GM23248 (cell line): ENCODE measurements at regions not wholly inside any gene's neighbourhood (a gene's known extent, or its start where the extent isn't known, plus 50 kb on each side); places are given as distances from the start of the nearest gene placed in this dataset.

Experiments
- DNase-seq: peaks from one replicate; pipeline ENCODE4 v3.0.0-alpha.2; 2015
- H2AFZ ChIP-seq: fragments of 200-600 bp; sonication (generic); 2 replicates; pipeline ENCODE4 v1.6.1; 2016; ENCODE audit warnings: antibody characterized with exemption
- H3F3A ChIP-seq: fragments of 200-600 bp; sonication (generic); 2 replicates; pipeline ENCODE4 v1.6.1; 2016; ENCODE audit warnings: mild to moderate bottlenecking, antibody characterized with exemption, mixed run types; ENCODE audit not compliant: insufficient read depth
- H3K27ac ChIP-seq: fragments of 200-600 bp; sonication (generic); 2 replicates; pipeline ENCODE4 v1.5.1; 2016; ENCODE audit warnings: mild to moderate bottlenecking
- H3K27me3 ChIP-seq: fragments of 200-600 bp; sonication (generic); replicated peaks from 2 replicates; pipeline ENCODE4 v1.6.1; 2016; ENCODE audit warnings: mild to moderate bottlenecking; ENCODE audit not compliant: insufficient read depth
- H3K36me3 ChIP-seq: fragments of 200-600 bp; sonication (generic); 2 replicates; pipeline ENCODE4 v1.6.1; 2016; ENCODE audit warnings: low read depth, mild to moderate bottlenecking
- H3K4me1 ChIP-seq: fragments of 200-600 bp; sonication (generic); 2 replicates; pipeline ENCODE4 v1.6.1; 2016; ENCODE audit warnings: mild to moderate bottlenecking; ENCODE audit not compliant: insufficient read depth
- H3K4me2 ChIP-seq: fragments of 200-600 bp; sonication (generic); one replicate; pipeline ENCODE4 v1.6.1; 2016; ENCODE audit warnings: mild to moderate bottlenecking; ENCODE audit not compliant: unreplicated experiment
- H3K4me3 ChIP-seq: fragments of 200-600 bp; sonication (generic); 2 replicates; pipeline ENCODE4 v1.5.1; 2016; ENCODE audit warnings: mild to moderate bottlenecking
- H3K79me2 ChIP-seq: fragments of 200-600 bp; sonication (generic); 2 replicates; pipeline ENCODE4 v1.6.1; 2016; ENCODE audit warnings: mild to moderate bottlenecking; ENCODE audit not compliant: insufficient read depth
- H3K9ac ChIP-seq: fragments of 200-600 bp; sonication (generic); 2 replicates; pipeline ENCODE4 v1.6.1; 2016; ENCODE audit warnings: mild to moderate bottlenecking
- H3K9me2 ChIP-seq: fragments of 200-600 bp; sonication (generic); 2 replicates; pipeline ENCODE4 v1.6.1; 2016; ENCODE audit warnings: mixed run types, mild to moderate bottlenecking, moderate library complexity; ENCODE audit not compliant: insufficient read depth
- H3K9me3 ChIP-seq: fragments of 200-600 bp; sonication (generic); one replicate; pipeline ENCODE4 v1.6.1; 2017; ENCODE audit warnings: low read depth
- H4K20me1 ChIP-seq: fragments of 200-600 bp; sonication (generic); 2 replicates; pipeline ENCODE4 v1.6.0; 2016; ENCODE audit not compliant: insufficient read depth
- EZH2 ChIP-seq: fragments of 200-600 bp; sonication (generic); IDR thresholded peaks from 2 replicates; pipeline ENCODE4 v1.6.1; 2018; ENCODE audit warnings: antibody characterized with exemption, mild to moderate bottlenecking; ENCODE audit not compliant: insufficient read depth, poor library complexity, severe bottlenecking
- EZH2phosphoT487 ChIP-seq: fragments of 200-600 bp; sonication (generic); IDR thresholded peaks from 2 replicates; pipeline ENCODE4 v1.6.1; 2018; ENCODE audit warnings: antibody characterized with exemption, moderate library complexity, mild to moderate bottlenecking, low read depth; ENCODE audit not compliant: insufficient read depth
- WGBS, 2 experiments: methylation state at CpG; one replicate each; pipeline ENCODE4 v1.1.6; 2015 to 2017; ENCODE audit warnings: low lambda C conversion rate in 2 of 2, low coverage in 1 of 2; ENCODE audit errors: missing lambda C conversion rate in 2 of 2; 5-methylcytosine and 5-hydroxymethylcytosine counted together
- in situ Hi-C: fragments of 300-500 bp; cut with MboI; formaldehyde crosslinking; loops from 2 replicates; pipeline ENCODE4 v1.15.0; 2020

DNA sequence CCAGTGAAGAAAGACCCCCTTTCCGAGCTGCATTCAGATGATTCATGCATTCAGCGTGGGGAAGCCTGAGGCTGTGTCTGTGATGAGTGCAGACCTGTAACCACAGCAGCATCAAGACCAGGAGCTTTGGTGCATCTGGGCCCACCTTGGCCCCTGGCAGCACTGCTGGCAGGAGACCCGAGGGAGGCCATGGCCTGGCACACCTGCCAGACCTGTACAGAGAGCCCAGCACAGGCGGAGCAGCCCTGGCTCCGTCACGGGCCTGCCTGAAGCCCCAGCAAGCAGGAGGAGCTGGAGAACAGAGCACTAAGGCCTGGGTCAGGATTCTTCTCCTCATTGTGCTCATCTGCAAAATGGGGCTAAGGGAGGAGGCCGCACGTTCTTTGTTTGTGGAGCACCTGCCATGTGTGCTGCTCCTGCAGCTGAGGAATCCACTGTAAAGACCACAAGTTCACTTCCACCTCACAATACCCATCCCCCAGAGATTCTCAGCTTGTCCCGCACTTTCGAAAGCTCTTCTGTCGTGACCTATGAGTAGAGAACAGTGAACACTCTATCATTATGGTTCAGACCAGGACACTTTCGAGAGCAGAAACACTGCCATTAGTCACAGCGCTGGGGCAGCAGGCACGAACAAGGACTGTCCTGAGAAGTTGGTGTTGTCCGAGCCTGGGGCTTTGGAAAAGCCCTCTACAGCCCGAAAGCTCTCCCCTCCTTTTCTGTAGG lies 144.4 kb upstream of the CST7 start:
- in situ Hi-C loops = no loop called here

GRCh38 chr20:24805456-24806238 lies 143.4 kb upstream of the CST7 start:
- no peak overlapping the region for H2AFZ ChIP-seq
- no peak overlapping the region for H3K4me3 ChIP-seq
- no peaks in the 10 kb centered on the region for H4K20me1 ChIP-seq
- H3K79me2 ChIP-seq = no peaks in the 10 kb centered on the region
- H3K4me1 ChIP-seq = no peaks in the 10 kb centered on the region
- H3K9me3 ChIP-seq = no peaks in the 10 kb centered on the region
- in situ Hi-C loops = no loop called here
- 0 out of 2 replicates have a peak, but pooled peaks cover 6% of the 10 kb centered on the region for H3K27me3 ChIP-seq
- no peaks in the 10 kb centered on the region for H3K36me3 ChIP-seq
- no peak overlapping the region for H3K4me2 ChIP-seq
- H3F3A ChIP-seq = no peaks in the 10 kb centered on the region
- H3K9ac ChIP-seq = no peak overlapping the region
- DNase-seq = no peak
- no peak overlapping the region for H3K27ac ChIP-seq
- WGBS, 2 experiments = 55 to 57% methylated on average over 11 of the region's 11 CpGs
- no peaks in the 10 kb centered on the region for H3K9me2 ChIP-seq
- TF ChIP-seq EZH2phosphoT487 (no peak), EZH2 (no peak)

More for the DNA sequence above, 144.4 kb upstream of the CST7 start:
- Histone ChIP-seq H3K9me3 (no peaks in the 10 kb centered on the region), H3K9me2 (no peaks in the 10 kb centered on the region), H3K36me3 (no peaks in the 10 kb centered on the region), H3K27ac (no peak overlapping the region), H3K79me2 (no peaks in the 10 kb centered on the region), H3K4me1 (no peaks in the 10 kb centered on the region), H2AFZ (no peak overlapping the region), H4K20me1 (no peaks in the 10 kb centered on the region), H3K4me3 (no peak overlapping the region), H3F3A (no peaks in the 10 kb centered on the region), H3K27me3 (0 out of 2 replicates have a peak, but pooled peaks cover 6% of the 10 kb centered on the region), H3K9ac (no peak overlapping the region), H3K4me2 (no peak overlapping the region)
- 57 to 62% methylated on average over 13 to 16 of the region's 16 CpGs for WGBS, 2 experiments
- no peak for DNase-seq
- TF ChIP-seq EZH2 = no peak

DNA sequence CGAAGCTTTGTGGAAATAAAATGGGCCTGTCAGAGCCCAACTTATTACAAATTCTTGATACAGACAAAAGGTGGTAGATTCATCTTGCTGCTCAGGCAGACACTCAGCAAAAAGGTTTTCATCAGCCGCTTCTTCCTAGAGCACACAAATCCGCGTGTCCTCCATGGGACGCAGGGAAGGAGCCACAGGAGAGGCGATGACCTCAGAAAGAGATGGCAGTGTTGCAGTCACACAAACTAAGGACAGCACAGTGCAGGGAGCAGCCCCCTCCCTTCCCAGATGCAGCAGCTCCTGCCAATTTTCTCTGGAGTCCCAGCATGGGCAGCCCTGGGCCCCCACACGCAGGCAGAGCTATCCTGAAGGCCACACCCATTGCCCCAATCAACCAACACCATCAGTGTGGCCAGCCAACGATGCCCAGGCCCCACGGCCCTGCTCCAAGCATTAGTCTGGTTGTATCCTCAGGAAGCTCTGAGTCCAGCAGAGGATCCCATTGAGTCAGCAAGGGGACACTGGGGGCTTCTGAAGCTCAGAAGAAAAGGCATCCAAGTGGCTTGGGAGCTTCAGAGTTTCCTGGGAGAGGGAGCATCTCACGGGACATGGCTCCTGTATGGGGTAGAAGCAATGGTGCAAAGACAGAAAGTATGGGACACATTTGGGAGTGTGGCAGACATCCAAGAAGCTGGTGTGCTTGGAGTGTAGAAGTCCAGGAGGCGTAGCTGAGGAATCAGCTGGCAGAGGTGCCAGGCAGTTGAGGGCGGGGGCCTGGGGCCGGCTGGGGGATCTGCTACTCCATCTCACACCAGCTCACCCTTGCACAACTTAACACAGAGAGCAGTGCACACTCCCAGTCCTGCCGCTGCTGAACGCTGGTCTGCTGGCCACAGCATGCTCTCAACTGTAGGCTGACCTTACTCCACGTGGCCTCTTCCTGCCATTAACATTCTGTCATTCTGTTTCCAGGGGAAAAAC lies 142.1 kb upstream of the CST7 start:
- Histone ChIP-seq H3K9ac (no peak overlapping the region), H3K4me3 (no peak overlapping the region), H3K9me2 (no peaks in the 10 kb centered on the region), H3K4me2 (no peak overlapping the region), H2AFZ (no peak overlapping the region), H3F3A (no peaks in the 10 kb centered on the region), H3K27me3 (peaks cover 6% of the 10 kb centered on the region; the same call in 1 of the 2 replicates), H3K9me3 (no peaks in the 10 kb centered on the region), H3K4me1 (no peaks in the 10 kb centered on the region), H4K20me1 (no peaks in the 10 kb centered on the region), H3K79me2 (no peaks in the 10 kb centered on the region), H3K27ac (no peak overlapping the region), H3K36me3 (no peaks in the 10 kb centered on the region)
- DNase-seq = no peak
- in situ Hi-C loops = no loop called here
- WGBS, 2 experiments = 36 to 42% methylated on average over 16 of the region's 16 CpGs
- TF ChIP-seq EZH2phosphoT487 (no peak), EZH2 (no peak)

- Histone ChIP-seq H3K4me3 (no peak overlapping the region), H3K9ac (no peak overlapping the region), H4K20me1 (no peaks in the 10 kb centered on the region), H3K9me3 (no peaks in the 10 kb centered on the region), H3K9me2 (no peaks in the 10 kb centered on the region), H2AFZ (no peak overlapping the region), H3K27ac (no peak overlapping the region), H3K4me1 (no peaks in the 10 kb centered on the region), H3K27me3 (peaks cover 6% of the 10 kb centered on the region; the same call in 1 of the 2 replicates), H3K36me3 (no peaks in the 10 kb centered on the region), H3F3A (no peaks in the 10 kb centered on the region), H3K79me2 (no peaks in the 10 kb centered on the region), H3K4me2 (no peak overlapping the region)
- no peak for DNase-seq
- in situ Hi-C loops = no loop called here
- WGBS, 2 experiments = 62 to 63% methylated on average over 3 to 10 of the region's 10 CpGs
- no peak for TF ChIP-seq EZH2phosphoT487
- no peak for TF ChIP-seq EZH2
Measured at GRCh38 chr20:24808616-24809015, 140.5 kb upstream of the CST7 start.
